ENCODE measurements at regions not wholly inside any gene's neighbourhood (a gene's known extent, or its start where the extent isn't known, plus 50 kb on each side); places are given as distances from the start of the nearest gene placed in this dataset.

GRCh38 chr2:235264512-235264911 is 229.3 kb upstream of the AGAP1 start:
- 90% methylated on average over 8 of the region's 8 CpGs for WGBS
- Histone ChIP-seq H3K9me3 (no peaks in the 10 kb centered on the region), H3K27me3 (peaks cover 0 to 18% (median 0%) of the 10 kb centered on the region in 4 donors), H3K36me3 (no peaks in the 10 kb centered on the region), H3K27ac (replicated peaks in 1 of 4) (peak overlapping the region in 1 of 4 donors; percentile 11), H3K4me1 (no peaks in the 10 kb centered on the region), H3K4me3 (no peak overlapping the region)
- intact Hi-C loops (cut with DNase I), result no loop called here
- no peak for DNase-seq (ENCODE audit: extremely low spot score)
- TF ChIP-seq POLR2A (IDR thresholded peaks at IDR 0.05; ENCODE audit: low read depth) (no peak), POLR2AphosphoS5 (IDR thresholded peaks at IDR 0.05) (no peak), EP300 (IDR thresholded peaks at IDR 0.05) (no peak), CTCF (IDR thresholded peaks at IDR 0.05) (no peak)

- DNase-seq (ENCODE audit: extremely low spot score), result no peak
- H3K27ac ChIP-seq (replicated peaks in 1 of 4), result no peak overlapping the region
- H3K4me1 ChIP-seq, result no peaks in the 10 kb centered on the region
- intact Hi-C loops (cut with DNase I), result no loop called here
- no peak for TF ChIP-seq EP300 (IDR thresholded peaks at IDR 0.05)
- no peak for TF ChIP-seq POLR2A (IDR thresholded peaks at IDR 0.05; ENCODE audit: low read depth)
- TF ChIP-seq POLR2AphosphoS5 (IDR thresholded peaks at IDR 0.05), result no peak
- no peak for TF ChIP-seq CTCF (IDR thresholded peaks at IDR 0.05)
- no peaks in the 10 kb centered on the region for H3K9me3 ChIP-seq
- H3K4me3 ChIP-seq, result no peak overlapping the region
- H3K36me3 ChIP-seq, result no peaks in the 10 kb centered on the region
- peaks cover 0 to 20% (median 0%) of the 10 kb centered on the region in 4 donors for H3K27me3 ChIP-seq
- 71% methylated on average over 8 of the region's 9 CpGs for WGBS
Observed at GRCh38 chr2:235265348-235265965, 228.4 kb upstream of the AGAP1 start.

- Histone ChIP-seq H3K4me3 (no peak overlapping the region), H3K4me1 (no peaks in the 10 kb centered on the region), H3K9me3 (no peaks in the 10 kb centered on the region), H3K27me3 (peaks cover 0 to 20% (median 0%) of the 10 kb centered on the region in 4 donors), H3K36me3 (no peaks in the 10 kb centered on the region), H3K27ac (replicated peaks in 1 of 4) (no peak overlapping the region)
- 78% methylated on average over 3 of the region's 3 CpGs for WGBS
- TF ChIP-seq POLR2A (IDR thresholded peaks at IDR 0.05; ENCODE audit: low read depth) (no peak), EP300 (IDR thresholded peaks at IDR 0.05) (no peak), CTCF (IDR thresholded peaks at IDR 0.05) (no peak), POLR2AphosphoS5 (IDR thresholded peaks at IDR 0.05) (no peak)
- DNase-seq (ENCODE audit: extremely low spot score), result no peak
- intact Hi-C loops (cut with DNase I), result no loop called here
Observed at GRCh38 chr2:235267251-235267650, 226.6 kb upstream of the AGAP1 start.

GRCh38 chr2:235268535-235268934 is 225.3 kb upstream of the AGAP1 start:
- TF ChIP-seq POLR2AphosphoS5 (IDR thresholded peaks at IDR 0.05), result no peak
- no peak for TF ChIP-seq CTCF (IDR thresholded peaks at IDR 0.05)
- no peak for TF ChIP-seq EP300 (IDR thresholded peaks at IDR 0.05)
- no peak for TF ChIP-seq POLR2A (IDR thresholded peaks at IDR 0.05; ENCODE audit: low read depth)
- WGBS, result 44% methylated on average over 7 of the region's 7 CpGs
- intact Hi-C loops (cut with DNase I), result no loop called here
- Histone ChIP-seq H3K27ac (replicated peaks in 1 of 4) (no peak overlapping the region), H3K9me3 (no peaks in the 10 kb centered on the region), H3K27me3 (peaks cover 0 to 18% (median 0%) of the 10 kb centered on the region in 4 donors), H3K36me3 (no peaks in the 10 kb centered on the region), H3K4me1 (no peaks in the 10 kb centered on the region), H3K4me3 (no peak overlapping the region)
- no peak for DNase-seq (ENCODE audit: extremely low spot score)

- no peak overlapping the region for H3K27ac ChIP-seq (replicated peaks in 1 of 4)
- peaks cover 0 to 7% (median 0%) of the 10 kb centered on the region in 4 donors for H3K27me3 ChIP-seq
- TF ChIP-seq CTCF (IDR thresholded peaks at IDR 0.05) (no peak), POLR2AphosphoS5 (IDR thresholded peaks at IDR 0.05) (no peak)
- 87% methylated on average over 4 of the region's 4 CpGs for WGBS
- peaks cover 0 to 10% (median 4%) of the 10 kb centered on the region in 4 donors for H3K9me3 ChIP-seq
- no peak overlapping the region for H3K4me3 ChIP-seq
- no peaks in the 10 kb centered on the region for H3K4me1 ChIP-seq
- no peak for DNase-seq (ENCODE audit: extremely low spot score)
- intact Hi-C loops (cut with DNase I), result no loop called here
- H3K36me3 ChIP-seq, result no peaks in the 10 kb centered on the region
Observed at GRCh38 chr2:235270291-235270690, 223.6 kb upstream of the AGAP1 start.
